HCT116 (cell line): ENCODE measurements at regions not wholly inside any gene's neighbourhood (a gene's known extent, or its start where the extent isn't known, plus 50 kb on each side); places are given as distances from the start of the nearest gene placed in this dataset.

Experiments
- ATAC-seq: fragments of 200-7000 bp; cut with Tn5 transposase; 2 replicates; pipeline ENCODE4 v1.9.1; 2020; ENCODE audit warnings: mild to moderate bottlenecking, moderate library complexity
- BruUV-seq: library from RNA; stranded (reverse); fragments of 400-500 nt; replicated peaks from 2 replicates; lab custom pipeline; 2021; lab: Mats Ljungman, UMichigan
- CTCF ChIA-PET: fragments of 300-600 bp; sonication (Branson Sonifier 250); formaldehyde crosslinking; loops from one replicate; lab custom pipeline; 2021; ENCODE audit warnings: antibody characterized with exemption; lab: Charles Lee
- POLR2A ChIA-PET: fragments of 300-600, 350-600 bp; sonication (Branson Sonifier 250); formaldehyde crosslinking; loops from one replicate; lab custom pipeline; 2021; ENCODE audit warnings: antibody characterized with exemption; lab: Charles Lee
- RAD21 ChIA-PET, 2 experiments: fragments of 300-600 bp; sonication (Branson Sonifier 250); formaldehyde crosslinking; loops; one replicate each; lab custom pipeline; 2023; ENCODE audit warnings: low total read pairs in 2 of 2; ENCODE audit not compliant: uncharacterized antibody in 2 of 2, unreplicated experiment in 2 of 2, low non-redundant PET in 1 of 2; lab: Charles Lee
- DNase-seq: peaks from one replicate; pipeline ENCODE4 v3.0.0-alpha.2; 2010; ENCODE audit warnings: low read depth, low spot score
- H2AFZ ChIP-seq: fragments of 200-600 bp; shearing (Covaris generic), sonication (generic); 2 replicates; pipeline ENCODE4 v1.6.1; 2017; ENCODE audit warnings: low read depth, mixed run types, mixed read lengths, antibody characterized with exemption, low read length; ENCODE audit not compliant: poor library complexity, severe bottlenecking
- H3K27ac ChIP-seq: 2 replicates; pipeline ENCODE4 v1.5.1; 2012; ENCODE audit warnings: low read depth, low read length
- H3K27me3 ChIP-seq: fragments of 200-600 bp; sonication (generic); 2 replicates; pipeline ENCODE4 v1.6.1; 2016; ENCODE audit warnings: mixed run types, low read length, mixed read lengths; ENCODE audit not compliant: insufficient read depth
- H3K36me3 ChIP-seq, 2 experiments: fragments of 200-500 bp in 1 of 2; fragments of 200-600 bp in 1 of 2; sonication (Bioruptor generic) in 1 of 2; sonication (generic) in 1 of 2; 2 replicates each; pipeline versions ENCODE4 v1.5.1 to v1.6.1; 2014 to 2016; ENCODE audit warnings: low read length in 2 of 2, inconsistent platforms in 1 of 2, mixed read lengths in 1 of 2, mixed run types in 1 of 2; ENCODE audit not compliant: insufficient read depth in 2 of 2, control insufficient read depth in 1 of 2
- H3K4me1 ChIP-seq, 2 experiments: fragments of 200-600 bp in 1 of 2; sonication (generic) in 1 of 2; 2 replicates each; pipeline versions ENCODE4 v1.5.1 to v1.6.1; 2012 to 2017; ENCODE audit warnings: low read length in 2 of 2, inconsistent platforms in 1 of 2, mild to moderate bottlenecking in 1 of 2, mixed read lengths in 1 of 2, mixed run types in 1 of 2, moderate library complexity in 1 of 2; ENCODE audit not compliant: insufficient read depth in 2 of 2, control insufficient read depth in 1 of 2
- H3K4me2 ChIP-seq: fragments of 200-600 bp; sonication (generic); 2 replicates; pipeline ENCODE4 v1.6.1; 2017; ENCODE audit warnings: mixed run types, low read length, mixed read lengths
- H3K4me3 ChIP-seq, 2 experiments: fragments of 200-600 bp in 1 of 2; sonication (generic) in 1 of 2; replicated peaks in 1 of 2; 2 replicates each; pipeline ENCODE4 v1.5.1; 2011 to 2016; ENCODE audit warnings: low read length in 2 of 2, control low read depth in 1 of 2, low read depth in 1 of 2, mild to moderate bottlenecking in 1 of 2, mixed read lengths in 1 of 2, mixed run types in 1 of 2
- H3K79me2 ChIP-seq: fragments of 200-600 bp; sonication (generic); 2 replicates; pipeline ENCODE4 v1.6.1; 2017; ENCODE audit warnings: mild to moderate bottlenecking, mixed run types, low read length, moderate library complexity, mixed read lengths; ENCODE audit not compliant: insufficient read depth
- H3K9ac ChIP-seq: fragments of 200-600 bp; sonication (generic); 2 replicates; pipeline ENCODE4 v1.6.1; 2016; ENCODE audit warnings: low read length, mixed read lengths
- H3K9me2 ChIP-seq: fragments of 200-600 bp; sonication (generic), shearing (Covaris generic); 2 replicates; pipeline ENCODE4 v1.6.1; 2017; ENCODE audit warnings: mixed run types, mild to moderate bottlenecking, moderate library complexity; ENCODE audit not compliant: insufficient read depth
- H3K9me3 ChIP-seq, 2 experiments: fragments of 200-500 bp in 1 of 2; fragments of 200-600 bp in 1 of 2; sonication (Bioruptor generic) in 1 of 2; sonication (generic) in 1 of 2; 2 replicates each; pipeline ENCODE4 v1.6.1; 2014 to 2017; ENCODE audit warnings: low read length in 2 of 2, mixed read lengths in 2 of 2, inconsistent platforms in 1 of 2, low read depth in 1 of 2, mild to moderate bottlenecking in 1 of 2, mixed run types in 1 of 2, moderate library complexity in 1 of 2; ENCODE audit not compliant: control insufficient read depth in 1 of 2, insufficient read depth in 1 of 2
- H4K20me1 ChIP-seq: fragments of 200-600 bp; sonication (generic), shearing (Covaris generic); 2 replicates; pipeline ENCODE4 v1.6.1; 2017; ENCODE audit warnings: mixed run types, mild to moderate bottlenecking, moderate library complexity; ENCODE audit not compliant: insufficient read depth
- ATF3 ChIP-seq: IDR thresholded peaks from 2 replicates; pipeline ENCODE4 v1.6.1; 2012
- CEBPB ChIP-seq: IDR thresholded peaks from 2 replicates; pipeline ENCODE4 v1.6.1; 2012; ENCODE audit warnings: low read depth
- EGR1 ChIP-seq: IDR thresholded peaks from 2 replicates; pipeline ENCODE4 v1.6.1; 2012; ENCODE audit warnings: low read depth
- ELF1 ChIP-seq: IDR thresholded peaks from 2 replicates; pipeline ENCODE4 v1.6.1; 2012; ENCODE audit warnings: low read depth, borderline replicate concordance
- EZH2 ChIP-seq: fragments of 200-600 bp; sonication (generic); IDR thresholded peaks from 2 replicates; pipeline ENCODE4 v1.6.1; 2017; ENCODE audit warnings: antibody characterized with exemption, mixed run types
- JUND ChIP-seq: IDR thresholded peaks from 2 replicates; pipeline ENCODE4 v1.6.1; 2012
- POLR2A ChIP-seq: IDR thresholded peaks from 2 replicates; pipeline ENCODE4 v1.7.0; 2011; ENCODE audit warnings: borderline replicate concordance; ENCODE audit not compliant: insufficient read depth, insufficient read length; ENCODE audit errors: extremely low read depth
- POLR2AphosphoS5 ChIP-seq: IDR thresholded peaks from 2 replicates; pipeline ENCODE4 v1.6.1; 2011; ENCODE audit warnings: mild to moderate bottlenecking, low read depth, low read length, moderate library complexity
- SP1 ChIP-seq: IDR thresholded peaks from 2 replicates; pipeline ENCODE4 v1.6.1; 2012; ENCODE audit warnings: low read depth
- YY1 ChIP-seq: IDR thresholded peaks from 2 replicates; pipeline ENCODE4 v1.6.1; 2011; ENCODE audit warnings: low read length, low read depth, moderate library complexity, mild to moderate bottlenecking; ENCODE audit not compliant: insufficient replicate concordance; ENCODE audit errors: extremely low read depth
- ZFX ChIP-seq: fragments of 450-650 bp; IDR thresholded peaks from 2 replicates; pipeline ENCODE4 v1.6.1; 2017
- ZNF274 ChIP-seq: fragments of 200-500 bp; sonication (Bioruptor generic); IDR thresholded peaks from 2 replicates; pipeline ENCODE4 v1.6.1; 2014; ENCODE audit warnings: mild to moderate bottlenecking, low read depth, low read length, inconsistent platforms
- intact Hi-C: fragments of 100-400 bp; cut with micrococcal nuclease; formaldehyde crosslinking; loops from 2 replicates; pipeline ENCODE4 v1.10.0; 2022
- TF ChIP-seq, protein P1 (sequence below): IDR thresholded peaks from 2 replicates; pipeline ENCODE4 v1.6.1; 2012

DNA sequence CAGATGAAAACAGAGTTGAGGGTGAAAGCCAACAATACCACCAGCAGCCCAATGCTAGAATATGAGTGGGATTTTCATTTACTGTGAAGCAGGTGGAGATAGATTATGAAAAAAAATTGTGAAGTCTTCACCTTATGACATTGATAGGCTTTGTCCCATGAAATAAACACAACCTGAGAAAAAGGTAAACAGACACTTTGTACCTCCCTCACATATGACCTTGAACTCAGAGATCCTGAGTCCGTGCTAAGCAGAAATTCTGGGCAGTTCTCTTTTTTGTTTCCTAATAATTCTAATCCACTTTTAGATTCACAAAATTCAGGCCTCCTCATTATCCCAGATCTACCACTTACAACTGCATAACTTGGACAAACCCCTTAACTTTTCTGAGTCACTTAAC, 127.3 kb upstream of the RORB start:
- ChIA-PET CTCF (no interaction called here), POLR2A (no interaction called here), RAD21 (no interaction called here)
- Histone ChIP-seq H3K9me3 (no peaks in the 10 kb centered on the region), H3K4me3 (no peak overlapping the region), H3K4me2 (no peak overlapping the region), H3K9ac (no peak overlapping the region), H3K27me3 (no peaks in the 10 kb centered on the region), H2AFZ (no peak overlapping the region), H3K9me2 (no peaks in the 10 kb centered on the region), H3K27ac (no peak overlapping the region), H3K79me2 (no peaks in the 10 kb centered on the region), H3K4me1 (no peaks in the 10 kb centered on the region), H3K36me3 (no peaks in the 10 kb centered on the region), H4K20me1 (no peaks in the 10 kb centered on the region)
- ATAC-seq (no peak), DNase-seq (no peak)
- no TSS peak for BruUV-seq
- TF ChIP-seq CEBPB (no peak), JUND (no peak)
- intact Hi-C loops: no loop called here

DNA sequence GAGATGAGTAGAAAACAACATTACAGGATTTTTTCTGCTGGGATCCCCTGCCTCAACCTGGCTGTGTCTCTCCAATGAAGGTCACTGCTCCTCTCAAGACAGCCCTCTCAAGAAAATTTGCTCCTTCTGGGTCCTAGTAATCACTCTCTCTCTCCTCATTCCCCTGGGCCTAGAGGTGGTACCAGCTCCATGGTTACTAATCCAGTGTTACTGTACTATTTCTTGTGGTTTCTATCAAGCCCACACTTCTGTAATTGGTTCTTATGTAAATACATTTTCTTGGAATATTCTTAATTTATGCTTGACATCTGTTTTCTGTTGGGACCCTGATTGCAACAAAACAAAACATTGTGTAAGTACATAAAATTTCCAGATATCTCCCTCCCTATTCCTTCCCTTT, 123.8 kb upstream of the RORB start:
- POLR2A ChIA-PET: no interaction called here
- no peaks in the 10 kb centered on the region for H3K4me1 ChIP-seq
- H2AFZ ChIP-seq: no peak overlapping the region
- no peaks in the 10 kb centered on the region for H3K36me3 ChIP-seq
- no peak overlapping the region for H3K27ac ChIP-seq
- no peaks in the 10 kb centered on the region for H3K27me3 ChIP-seq
- H3K4me3 ChIP-seq: no peak overlapping the region
- no peaks in the 10 kb centered on the region for H4K20me1 ChIP-seq
- no peaks in the 10 kb centered on the region for H3K9me3 ChIP-seq
- no peak overlapping the region for H3K9ac ChIP-seq
- ATAC-seq (no peak), DNase-seq (no peak)
- H3K9me2 ChIP-seq: no peaks in the 10 kb centered on the region
- RAD21 ChIA-PET: no interaction called here
- intact Hi-C loops: no loop called here
- no peaks in the 10 kb centered on the region for H3K79me2 ChIP-seq
- H3K4me2 ChIP-seq: no peak overlapping the region
- BruUV-seq: no TSS peak
- CTCF ChIA-PET: no interaction called here
- TF ChIP-seq ZFX (no peak), POLR2A (no peak), ATF3 (no peak), YY1 (no peak), SP1 (no peak), POLR2AphosphoS5 (no peak), ELF1 (no peak), EZH2 (no peak), ZNF274 (no peak), EGR1 (no peak)
- TF ChIP-seq, protein P1, sequence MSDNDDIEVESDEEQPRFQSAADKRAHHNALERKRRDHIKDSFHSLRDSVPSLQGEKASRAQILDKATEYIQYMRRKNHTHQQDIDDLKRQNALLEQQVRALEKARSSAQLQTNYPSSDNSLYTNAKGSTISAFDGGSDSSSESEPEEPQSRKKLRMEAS: no peak
